GM12873 (cell line): ENCODE measurements at regions not wholly inside any gene's neighbourhood (a gene's known extent, or its start where the extent isn't known, plus 50 kb on each side); places are given as distances from the start of the nearest gene placed in this dataset.

Experiments
- CTCF ChIP-seq: IDR thresholded peaks from 2 replicates; pipeline ENCODE4 v1.5.1; 2012; ENCODE audit warnings: low read depth, mild to moderate bottlenecking, moderate library complexity, low read length, control low read depth; ENCODE audit not compliant: insufficient read depth; ENCODE audit errors: missing control alignments

- TF ChIP-seq CTCF, result no peak
Observed at GRCh38 chr1:4519954-4520353, 134.5 kb upstream of the AJAP1 start.

DNA sequence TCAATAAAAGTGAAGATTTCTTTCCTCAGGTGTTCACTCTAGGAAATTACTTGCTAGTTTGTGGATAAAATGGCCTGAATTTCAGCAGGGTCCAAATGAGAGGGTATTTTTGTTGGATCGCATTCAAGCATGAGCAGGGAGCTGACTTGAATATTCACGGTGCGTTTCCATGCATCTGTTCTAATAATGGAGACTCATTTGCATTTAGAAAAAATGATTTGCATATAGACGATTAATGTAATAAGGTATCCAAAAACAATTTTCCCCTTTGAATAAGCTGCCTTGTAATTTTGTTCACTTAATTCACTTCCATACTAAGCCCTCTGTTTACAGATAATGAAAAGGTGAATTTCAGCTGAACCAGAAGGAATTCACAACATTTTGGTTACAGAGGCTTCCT, 130.9 kb upstream of the AJAP1 start:
- no peak for TF ChIP-seq CTCF

GRCh38 chr1:4526747-4527146, 127.7 kb upstream of the AJAP1 start:
- no peak for TF ChIP-seq CTCF

DNA sequence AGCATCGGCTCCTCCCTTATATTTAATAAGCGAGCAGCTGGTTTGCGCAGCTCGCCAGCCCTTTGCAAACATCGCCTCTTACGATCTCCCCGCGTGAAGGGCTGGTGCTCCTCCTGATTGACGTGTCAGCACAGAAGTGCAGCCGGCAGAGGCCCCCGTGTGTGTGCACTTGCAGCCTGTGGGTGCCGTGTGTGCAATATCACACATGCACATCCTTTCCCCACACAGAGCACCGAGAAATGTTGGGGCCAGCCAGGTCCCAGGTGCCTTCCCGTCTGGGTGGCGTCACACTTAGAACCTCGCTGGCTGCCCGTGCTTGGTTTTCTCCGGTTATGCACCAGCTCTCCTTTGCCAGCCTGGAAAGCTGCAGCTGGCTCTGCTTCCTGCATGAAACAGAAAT, 126.6 kb upstream of the AJAP1 start:
- TF ChIP-seq CTCF, result no peak

DNA sequence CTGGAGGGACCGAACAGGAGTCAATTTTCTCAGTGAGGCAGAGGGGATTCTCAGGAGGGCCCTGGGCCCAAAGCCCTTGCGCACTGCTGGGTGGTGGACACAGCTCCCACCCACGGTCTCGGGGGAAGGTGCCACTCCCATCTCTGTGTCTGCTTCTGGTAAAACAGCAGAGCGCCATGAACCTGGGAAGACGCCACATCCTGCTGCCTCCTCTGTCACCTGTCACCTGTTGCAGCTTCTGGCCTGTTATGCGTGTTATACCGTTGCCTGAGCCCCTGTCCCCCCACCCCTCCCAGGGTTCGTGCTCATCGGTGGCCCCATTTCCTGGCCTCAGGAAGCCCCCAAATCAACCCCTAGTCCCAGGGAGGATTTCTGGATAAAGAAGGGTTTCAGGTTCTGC, 125.8 kb upstream of the AJAP1 start:
- TF ChIP-seq CTCF, result no peak

DNA sequence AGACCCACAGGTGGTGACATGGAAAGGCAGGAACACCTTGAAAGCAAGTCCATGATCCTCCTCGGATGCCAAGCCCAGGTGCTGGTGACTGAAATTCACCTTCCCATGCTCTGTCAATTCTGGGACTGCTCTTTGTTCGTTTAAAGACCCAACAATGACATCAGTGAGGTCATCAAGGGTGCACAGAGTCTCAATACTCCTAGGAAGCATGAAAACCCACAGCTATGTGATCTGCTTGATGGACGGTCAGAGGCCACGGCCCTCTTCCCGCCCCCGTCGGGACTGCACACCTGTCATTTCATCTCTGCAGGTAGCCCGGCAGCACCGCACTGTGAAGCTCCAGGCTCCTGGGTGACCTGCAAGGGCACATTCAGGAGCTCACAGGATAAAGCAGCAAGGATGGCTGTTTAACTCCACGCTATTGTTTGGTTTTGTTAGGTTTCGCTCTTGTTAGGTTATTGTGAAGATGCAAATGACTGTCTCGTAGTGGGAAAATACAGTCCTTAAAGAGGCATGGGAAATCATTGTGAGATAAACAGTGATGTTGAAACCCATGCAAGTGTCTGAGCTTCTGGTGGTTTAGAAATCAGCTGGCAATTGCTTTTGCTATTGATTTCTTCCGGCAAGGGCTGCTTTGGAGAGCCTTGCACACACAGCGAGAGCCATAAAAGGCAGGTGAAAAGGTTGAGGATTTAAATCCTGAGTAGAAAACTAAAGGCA, 124.8 kb upstream of the AJAP1 start:
- no peak for TF ChIP-seq CTCF

GRCh38 chr1:4530166-4530785, 124.1 kb upstream of the AJAP1 start:
- no peak for TF ChIP-seq CTCF
